Bronchial epithelial cell (primary cell): ENCODE measurements at regions not wholly inside any gene's neighbourhood (a gene's known extent, or its start where the extent isn't known, plus 50 kb on each side); places are given as distances from the start of the nearest gene placed in this dataset.

Experiments used
- DNase-seq: peaks from one replicate; pipeline ENCODE4 v3.0.0-alpha.2; 2010; ENCODE audit warnings: low read depth
- FAIRE-seq: peaks from 2 replicates; lab custom pipeline; 2011; peaks lifted over from hg19 to GRCh38; lab: Jason Lieb, UNC
- H3K27me3 ChIP-seq: 2 replicates; pipeline ENCODE4 v1.5.1; 2011; ENCODE audit warnings: low read length; ENCODE audit not compliant: control insufficient read depth, insufficient read depth
- H3K36me3 ChIP-seq: 2 replicates; pipeline ENCODE4 v1.5.1; 2011; ENCODE audit warnings: low read length; ENCODE audit not compliant: control insufficient read depth, insufficient read depth
- H3K4me3 ChIP-seq: 2 replicates; pipeline ENCODE4 v1.5.1; 2011; ENCODE audit warnings: mild to moderate bottlenecking, low read depth, low read length, control low read depth
- CTCF ChIP-seq: IDR thresholded peaks from 2 replicates; pipeline ENCODE4 v1.5.1; 2011; ENCODE audit warnings: mild to moderate bottlenecking, moderate library complexity, low read length, control low read depth, inconsistent platforms; ENCODE audit not compliant: insufficient read depth, severe bottlenecking

GRCh38 chr20:56175884-56176283 is 72.6 kb upstream of the MC3R start:
- no peaks in the 10 kb centered on the region for H3K27me3 ChIP-seq
- FAIRE-seq: no peak
- TF ChIP-seq CTCF: no peak

GRCh38 chr20:56178219-56178618 is 70.3 kb upstream of the MC3R start:
- no peak for TF ChIP-seq CTCF
- Histone ChIP-seq H3K4me3 (no peak overlapping the region), H3K27me3 (no peaks in the 10 kb centered on the region), H3K36me3 (no peaks in the 10 kb centered on the region)
- DNase-seq (no peak), FAIRE-seq (no peak)

More at GRCh38 chr20:56175884-56176283, 72.6 kb upstream of the MC3R start:
- Histone ChIP-seq H3K36me3 (no peaks in the 10 kb centered on the region), H3K4me3 (no peak overlapping the region)
- no peak for DNase-seq

- H3K27me3 ChIP-seq: no peaks in the 10 kb centered on the region
- H3K4me3 ChIP-seq: no peak overlapping the region
- DNase-seq: no peak
- FAIRE-seq: no peak
- TF ChIP-seq CTCF: no peak
- H3K36me3 ChIP-seq: no peaks in the 10 kb centered on the region
Observed at GRCh38 chr20:56179051-56179450, 69.5 kb upstream of the MC3R start.

- no peaks in the 10 kb centered on the region for H3K36me3 ChIP-seq
- H3K4me3 ChIP-seq: no peak overlapping the region
- no peak for FAIRE-seq
- TF ChIP-seq CTCF: no peak
- DNase-seq: no peak
- no peaks in the 10 kb centered on the region for H3K27me3 ChIP-seq
Observed at GRCh38 chr20:56181583-56181982, 66.9 kb upstream of the MC3R start.

GRCh38 chr20:56187534-56188165 is 60.9 kb upstream of the MC3R start:
- FAIRE-seq (no peak), DNase-seq (no peak)
- Histone ChIP-seq H3K4me3 (no peak overlapping the region), H3K27me3 (no peaks in the 10 kb centered on the region), H3K36me3 (no peaks in the 10 kb centered on the region)
- TF ChIP-seq CTCF: no peak

- DNase-seq (no peak), FAIRE-seq (no peak)
- Histone ChIP-seq H3K27me3 (no peaks in the 10 kb centered on the region), H3K4me3 (no peak overlapping the region), H3K36me3 (no peaks in the 10 kb centered on the region)
- no peak for TF ChIP-seq CTCF
Observed at GRCh38 chr20:56194042-56194441, 54.5 kb upstream of the MC3R start.
